ENCODE measurements at regions not wholly inside any gene's neighbourhood (a gene's known extent, or its start where the extent isn't known, plus 50 kb on each side); places are given as distances from the start of the nearest gene placed in this dataset.
A peak's percentile ranks its signal among the peaks of the same experiment; 100 is the strongest.
"Not testable (repeated sequence)": the region's sequence is repeated elsewhere in the genome, so short reads cannot be mapped to it uniquely, and the experiment has no call there.

GRCh38 chr9:2243666-2244555 lies 228.8 kb downstream of the SMARCA2 start:
- DNase-seq, result no peak

GRCh38 chr9:2247340-2247739 lies 232.2 kb downstream of the SMARCA2 start:
- no peak for DNase-seq

GRCh38 chr9:2248768-2249265 lies 233.7 kb downstream of the SMARCA2 start:
- no peak for DNase-seq

DNA sequence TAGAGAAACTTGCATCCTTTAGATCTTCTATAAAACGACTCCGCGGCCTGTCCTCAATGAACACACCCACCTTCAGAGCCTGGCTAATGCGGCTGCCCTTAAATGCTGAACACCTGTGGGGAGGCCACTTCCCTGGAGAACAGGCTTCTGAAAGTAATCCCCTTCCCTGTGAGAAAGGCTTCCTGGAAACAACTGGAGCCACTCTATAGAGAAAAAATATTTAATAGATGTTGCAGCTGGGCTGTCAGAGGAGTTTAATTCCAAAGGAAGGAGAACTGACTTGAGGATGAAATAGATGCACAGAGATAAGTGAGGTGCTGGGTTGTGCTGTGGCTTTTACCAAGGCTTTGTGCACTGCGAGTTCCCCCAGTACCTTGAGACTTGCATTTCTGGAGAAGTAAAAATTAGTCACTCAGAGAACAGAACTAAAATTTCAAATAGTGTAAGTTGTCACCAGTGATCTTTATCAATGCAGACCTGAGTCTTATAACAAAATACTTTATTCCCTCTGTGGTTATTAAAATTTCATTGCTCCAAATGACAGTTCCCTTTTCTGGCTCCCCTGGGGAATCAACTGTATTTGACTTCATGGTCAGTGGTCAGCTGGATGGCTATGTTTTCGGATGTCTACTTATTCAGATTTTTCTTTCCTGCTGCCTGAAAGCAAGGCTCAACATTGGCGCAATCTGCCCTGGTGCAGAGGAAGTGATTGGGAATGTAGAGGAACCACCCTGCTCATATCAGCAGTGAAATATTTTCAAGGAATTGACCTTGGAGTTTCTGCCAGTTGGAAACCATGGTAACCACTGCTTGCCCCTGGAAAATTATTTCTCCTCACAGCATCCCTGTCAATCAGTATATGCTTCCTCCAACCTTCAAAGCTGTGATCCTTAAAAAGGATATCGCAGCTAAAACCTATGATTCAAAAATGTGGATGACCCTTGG lies 238.8 kb downstream of the SMARCA2 start:
- DNase-seq, result no peak

DNA sequence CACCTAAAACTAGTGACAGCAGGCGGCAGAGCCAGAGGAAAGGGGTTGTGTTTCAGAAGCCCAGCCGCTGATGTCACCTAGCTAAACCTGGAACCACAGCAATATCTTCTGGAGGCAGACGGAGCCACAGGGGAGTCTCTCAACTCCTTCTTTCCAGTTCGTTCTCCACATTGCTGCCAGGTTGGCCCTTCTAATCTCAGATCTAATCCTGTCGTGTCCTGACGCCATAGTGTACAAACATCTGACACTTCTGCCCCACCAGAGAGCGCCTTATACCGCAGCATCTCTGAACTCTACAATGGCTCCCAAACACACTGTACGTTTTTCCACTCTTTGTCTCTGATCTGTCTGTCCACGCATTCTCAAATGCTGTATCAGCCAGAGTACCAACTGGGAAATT lies 240.0 kb downstream of the SMARCA2 start:
- DNase-seq, result peak; percentile 44

GRCh38 chr9:2257248-2257929 lies 242.2 kb downstream of the SMARCA2 start:
- DNase-seq, result no peak

DNA sequence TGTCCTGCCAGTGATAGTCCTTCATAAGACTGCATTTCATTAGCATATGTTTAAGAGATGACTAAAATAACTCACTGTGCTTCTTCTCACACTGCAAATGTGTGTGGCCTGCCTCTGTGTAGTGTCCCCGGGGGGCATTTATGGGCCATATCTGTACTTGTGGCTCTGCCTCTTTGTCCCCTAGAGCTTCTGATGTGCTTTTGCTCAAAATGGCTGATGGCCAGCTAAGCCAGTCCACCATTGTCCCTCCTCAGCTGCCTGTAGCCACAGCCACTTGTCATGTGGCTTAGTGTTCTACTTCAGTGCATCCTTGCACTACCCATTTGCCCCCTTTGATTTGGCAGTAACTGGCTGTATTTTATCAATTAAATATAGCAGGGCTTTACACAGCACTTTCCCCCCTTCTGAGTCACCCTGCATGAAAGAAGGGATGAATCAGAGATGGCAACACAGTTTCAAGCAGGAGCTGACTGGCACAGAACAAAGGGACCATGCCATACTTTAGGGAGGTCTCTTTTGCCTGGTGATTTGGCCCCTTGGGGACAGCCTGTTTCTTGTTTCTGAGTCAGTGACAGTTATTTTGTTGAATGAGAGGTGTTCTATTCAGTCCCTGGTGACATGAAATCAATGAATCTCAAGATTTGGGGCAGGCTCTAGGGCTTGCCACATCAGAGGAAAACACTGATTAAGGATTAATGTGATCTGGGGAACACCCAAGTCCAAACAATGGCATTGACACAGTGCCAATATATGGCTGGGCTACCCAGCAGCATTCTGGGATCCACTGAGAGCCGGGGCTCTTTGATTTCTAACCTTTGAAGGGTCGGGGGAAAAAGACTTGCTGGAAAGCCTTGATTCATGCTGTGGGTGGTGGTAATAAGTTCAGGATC lies 245.5 kb downstream of the SMARCA2 start:
- DNase-seq, result no peak

DNA sequence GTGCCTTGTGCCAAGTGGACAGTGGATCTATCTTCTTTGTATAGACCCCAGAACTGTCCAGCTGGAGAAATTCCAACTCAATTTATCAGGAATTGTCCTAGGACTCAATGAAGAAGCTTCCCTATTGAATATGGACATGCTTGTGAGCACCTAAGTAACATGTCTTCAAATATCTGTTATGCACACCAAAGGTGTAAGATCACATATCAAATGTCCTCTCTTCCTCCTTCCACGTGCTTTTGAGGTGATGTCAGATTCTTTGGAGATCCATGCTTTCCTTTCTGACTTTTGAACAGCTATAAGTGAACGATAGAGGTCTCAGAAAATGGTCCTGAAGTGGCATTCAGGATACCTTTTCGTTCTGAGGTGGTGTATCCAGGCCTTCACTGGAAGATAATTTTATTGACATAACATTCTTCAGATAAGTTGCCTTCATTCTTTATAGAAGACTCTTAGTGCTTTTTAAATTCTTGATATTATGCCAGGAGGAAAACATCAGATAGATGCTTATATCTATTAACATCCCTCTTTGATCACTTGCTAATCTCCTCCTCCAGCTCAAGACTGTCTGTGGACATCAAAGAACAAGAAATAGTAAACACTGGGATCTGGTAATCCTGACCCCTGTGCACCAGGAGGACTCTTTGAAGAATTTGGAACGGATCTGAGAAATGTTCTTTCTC lies 246.4 kb downstream of the SMARCA2 start:
- no peak for DNase-seq

DNA sequence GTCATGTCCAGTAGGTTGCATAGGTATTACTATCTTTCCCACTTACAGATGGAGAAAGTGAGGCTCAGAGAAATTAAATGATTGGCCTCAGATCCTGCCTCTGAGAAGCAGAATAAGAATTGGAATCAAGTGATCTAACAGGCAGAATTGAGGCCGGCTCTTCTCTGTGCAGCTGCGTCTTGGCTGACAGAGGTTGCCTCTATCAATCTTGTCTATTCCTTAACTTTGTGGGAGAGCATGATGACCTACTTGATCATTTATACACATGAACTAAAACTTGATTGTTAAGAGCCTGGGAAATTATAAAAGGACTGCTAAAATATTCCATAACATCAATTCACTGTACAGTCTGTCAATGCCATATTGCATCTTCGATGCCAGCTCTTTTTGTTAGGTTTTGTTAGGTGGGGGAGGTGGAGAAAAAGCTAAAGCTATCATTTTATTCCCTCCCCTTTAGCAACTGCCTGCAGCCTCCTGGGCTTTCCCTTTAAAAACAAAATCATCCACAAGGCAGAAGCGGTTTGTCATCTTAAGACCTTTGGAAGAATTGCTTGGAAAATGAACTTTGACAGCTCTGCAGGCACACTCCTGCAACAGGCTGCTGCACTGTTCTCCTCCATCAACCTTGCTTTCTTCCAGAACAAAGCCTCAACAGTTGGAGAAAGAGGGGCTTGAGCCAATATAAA lies 247.4 kb downstream of the SMARCA2 start:
- peak; percentile 1 for DNase-seq

DNA sequence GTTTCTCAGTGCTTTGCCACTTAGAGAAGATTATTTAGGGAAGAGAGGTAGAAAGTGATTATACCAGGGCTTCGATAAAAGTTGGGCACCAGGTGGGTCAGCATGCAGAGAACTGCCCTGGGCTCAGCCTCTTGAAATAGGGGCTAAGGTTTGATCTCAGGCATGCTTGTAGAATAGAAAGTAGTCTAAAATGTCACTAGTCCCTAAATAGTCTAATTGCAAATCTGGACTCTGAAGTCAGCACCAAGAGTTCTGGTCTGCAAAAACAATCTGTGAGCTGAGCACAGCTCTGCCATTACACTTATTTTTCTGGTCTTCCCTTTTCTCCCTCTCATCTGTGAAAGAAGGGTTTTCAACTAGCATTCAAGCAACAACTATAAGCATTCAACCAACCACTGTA lies 248.0 kb downstream of the SMARCA2 start:
- no peak for DNase-seq

- no peak for DNase-seq
Measured at GRCh38 chr9:2263665-2264064, 248.5 kb downstream of the SMARCA2 start.

DNA sequence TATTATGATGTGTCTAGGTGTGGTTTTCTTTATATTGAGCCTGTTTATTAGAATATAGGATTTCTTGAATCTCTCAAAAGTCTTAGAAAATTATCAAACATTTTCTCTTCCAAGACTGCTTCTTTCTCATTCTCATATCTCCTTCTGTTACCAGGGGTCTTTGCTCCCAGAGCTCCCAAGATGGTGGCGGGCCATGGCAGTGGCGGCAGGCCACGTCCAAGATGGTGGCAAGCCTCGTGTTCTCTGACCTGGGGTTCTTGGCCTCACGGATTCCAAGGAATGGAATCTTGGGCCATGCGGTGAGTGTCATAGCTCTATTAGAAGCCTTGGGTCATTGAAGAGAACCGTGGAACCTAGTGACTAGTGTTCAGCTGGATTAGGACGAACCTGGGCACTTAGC lies 248.9 kb downstream of the SMARCA2 start:
- no peak for DNase-seq

GRCh38 chr9:2267181-2267745 lies 252.1 kb downstream of the SMARCA2 start:
- no peak for DNase-seq

DNA sequence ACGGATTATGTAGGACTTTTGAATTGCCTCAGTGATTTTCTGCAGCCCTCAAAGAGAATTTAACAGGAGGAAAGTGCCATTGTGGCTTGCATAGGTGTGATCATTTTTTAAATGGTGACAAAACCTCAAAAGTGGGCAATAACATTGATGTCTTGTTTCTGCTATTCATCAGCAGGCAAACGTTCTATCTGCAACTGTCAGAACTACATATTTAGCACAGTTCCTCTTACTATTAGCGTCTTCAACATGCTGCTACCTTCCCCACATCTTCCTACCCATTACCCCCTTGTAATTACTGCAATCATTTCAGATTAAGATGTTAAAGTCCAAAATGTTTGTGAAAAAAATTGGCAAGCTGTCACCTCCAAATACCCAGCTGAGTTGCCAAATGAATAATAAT lies 254.6 kb downstream of the SMARCA2 start:
- DNase-seq, result no peak

- DNase-seq, result no peak
Measured at GRCh38 chr9:2270565-2270964, 255.4 kb downstream of the SMARCA2 start.

- DNase-seq, result peak; percentile 17
Measured at GRCh38 chr9:2271426-2271825, 256.3 kb downstream of the SMARCA2 start.

DNA sequence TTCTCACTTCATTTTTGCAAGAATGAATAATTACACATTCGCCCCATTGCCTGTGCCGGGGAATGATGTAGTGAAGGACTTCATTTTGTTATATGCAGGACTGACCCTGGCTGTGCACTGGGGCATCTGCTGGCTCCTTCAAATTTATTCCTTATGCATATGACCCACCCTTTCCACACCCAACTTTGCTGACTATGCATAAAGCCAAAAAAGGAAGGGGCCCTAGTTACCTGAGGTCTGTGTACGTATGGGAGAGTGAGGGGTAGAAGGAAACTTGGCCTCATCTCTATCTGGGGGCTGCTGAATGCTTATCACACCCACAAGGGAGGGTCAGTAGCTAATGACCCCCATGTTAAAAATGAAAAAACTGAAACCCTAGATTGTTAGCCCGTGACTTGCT lies 259.6 kb downstream of the SMARCA2 start:
- no peak for DNase-seq

- no peak for DNase-seq
Measured at GRCh38 chr9:2276296-2276695, 261.1 kb downstream of the SMARCA2 start.

GRCh38 chr9:2277133-2277532 lies 262.0 kb downstream of the SMARCA2 start:
- not testable (repeated sequence) for DNase-seq

DNA sequence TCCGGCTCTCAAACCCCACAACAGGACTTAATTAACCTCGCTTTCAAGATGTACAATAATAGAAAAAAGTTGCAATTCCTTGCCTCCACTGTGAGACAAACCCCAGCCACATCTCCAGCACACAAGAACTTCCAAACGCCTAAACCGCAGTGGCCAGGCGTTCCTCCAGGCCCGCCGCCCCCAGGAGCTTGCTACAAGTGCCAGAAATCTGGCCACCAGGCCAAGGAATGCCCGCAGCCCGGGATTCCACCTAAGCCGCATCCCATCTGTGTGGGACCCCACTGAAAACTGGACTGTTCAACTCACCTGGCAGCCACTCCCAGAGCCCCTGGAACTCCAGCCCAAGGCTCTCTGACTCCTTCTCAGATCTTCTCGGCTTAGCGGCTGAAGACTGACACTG lies 262.5 kb downstream of the SMARCA2 start:
- DNase-seq, result not testable (repeated sequence)

All from NCI-H82 (cell line).